ENCODE measurements at regions not wholly inside any gene's neighbourhood (a gene's known extent, or its start where the extent isn't known, plus 50 kb on each side); places are given as distances from the start of the nearest gene placed in this dataset.

DNA sequence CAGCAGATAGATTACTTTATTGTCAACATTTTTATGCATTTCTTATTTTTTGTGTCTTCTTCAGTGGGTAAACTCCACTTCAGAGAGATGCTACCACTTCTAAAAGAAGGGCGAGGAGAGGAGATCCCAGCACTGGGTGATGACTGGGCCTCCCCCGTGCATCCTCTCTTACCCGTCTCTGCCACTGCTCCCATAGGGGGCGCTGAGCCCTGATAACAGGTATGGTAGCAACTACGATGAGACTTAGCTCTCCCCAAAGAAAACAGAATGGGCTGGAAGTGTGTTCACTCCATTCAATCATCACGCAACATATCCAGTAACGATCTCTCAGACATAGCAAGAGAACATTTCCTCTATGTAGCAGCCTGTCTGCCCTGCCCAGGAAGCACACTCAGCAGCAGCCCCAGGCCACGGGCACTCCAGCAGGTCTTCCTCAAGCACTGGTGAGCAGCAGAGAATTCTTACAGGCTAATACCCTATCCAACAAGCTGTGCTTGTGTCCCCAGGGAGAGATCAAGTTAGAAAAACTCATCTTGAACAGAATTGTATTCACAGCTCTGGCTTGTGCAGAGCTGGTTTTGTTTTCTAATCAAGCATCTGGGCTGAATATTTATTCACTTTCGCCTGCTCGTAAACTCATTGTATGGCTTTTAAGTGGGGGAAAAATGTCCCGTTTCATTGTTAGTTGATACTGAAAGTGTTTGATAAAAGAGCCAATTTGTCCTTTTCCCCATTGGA, 533.1 kb upstream of the CDH4 start:
- TF ChIP-seq SPI1 (IDR thresholded peaks at IDR 0.05; ENCODE audit: borderline replicate concordance, low read depth): no peak
- TF ChIP-seq, protein P1, sequence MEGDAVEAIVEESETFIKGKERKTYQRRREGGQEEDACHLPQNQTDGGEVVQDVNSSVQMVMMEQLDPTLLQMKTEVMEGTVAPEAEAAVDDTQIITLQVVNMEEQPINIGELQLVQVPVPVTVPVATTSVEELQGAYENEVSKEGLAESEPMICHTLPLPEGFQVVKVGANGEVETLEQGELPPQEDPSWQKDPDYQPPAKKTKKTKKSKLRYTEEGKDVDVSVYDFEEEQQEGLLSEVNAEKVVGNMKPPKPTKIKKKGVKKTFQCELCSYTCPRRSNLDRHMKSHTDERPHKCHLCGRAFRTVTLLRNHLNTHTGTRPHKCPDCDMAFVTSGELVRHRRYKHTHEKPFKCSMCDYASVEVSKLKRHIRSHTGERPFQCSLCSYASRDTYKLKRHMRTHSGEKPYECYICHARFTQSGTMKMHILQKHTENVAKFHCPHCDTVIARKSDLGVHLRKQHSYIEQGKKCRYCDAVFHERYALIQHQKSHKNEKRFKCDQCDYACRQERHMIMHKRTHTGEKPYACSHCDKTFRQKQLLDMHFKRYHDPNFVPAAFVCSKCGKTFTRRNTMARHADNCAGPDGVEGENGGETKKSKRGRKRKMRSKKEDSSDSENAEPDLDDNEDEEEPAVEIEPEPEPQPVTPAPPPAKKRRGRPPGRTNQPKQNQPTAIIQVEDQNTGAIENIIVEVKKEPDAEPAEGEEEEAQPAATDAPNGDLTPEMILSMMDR (IDR thresholded peaks at IDR 0.05; ENCODE audit: insufficient read depth, low read length): no peak
- no peak for TF ChIP-seq GABPA (IDR thresholded peaks at IDR 0.05; ENCODE audit: low read depth)
- TF ChIP-seq POLR2AphosphoS5 (IDR thresholded peaks at IDR 0.05; ENCODE audit: low read depth): no peak
- TF ChIP-seq, protein P2, sequence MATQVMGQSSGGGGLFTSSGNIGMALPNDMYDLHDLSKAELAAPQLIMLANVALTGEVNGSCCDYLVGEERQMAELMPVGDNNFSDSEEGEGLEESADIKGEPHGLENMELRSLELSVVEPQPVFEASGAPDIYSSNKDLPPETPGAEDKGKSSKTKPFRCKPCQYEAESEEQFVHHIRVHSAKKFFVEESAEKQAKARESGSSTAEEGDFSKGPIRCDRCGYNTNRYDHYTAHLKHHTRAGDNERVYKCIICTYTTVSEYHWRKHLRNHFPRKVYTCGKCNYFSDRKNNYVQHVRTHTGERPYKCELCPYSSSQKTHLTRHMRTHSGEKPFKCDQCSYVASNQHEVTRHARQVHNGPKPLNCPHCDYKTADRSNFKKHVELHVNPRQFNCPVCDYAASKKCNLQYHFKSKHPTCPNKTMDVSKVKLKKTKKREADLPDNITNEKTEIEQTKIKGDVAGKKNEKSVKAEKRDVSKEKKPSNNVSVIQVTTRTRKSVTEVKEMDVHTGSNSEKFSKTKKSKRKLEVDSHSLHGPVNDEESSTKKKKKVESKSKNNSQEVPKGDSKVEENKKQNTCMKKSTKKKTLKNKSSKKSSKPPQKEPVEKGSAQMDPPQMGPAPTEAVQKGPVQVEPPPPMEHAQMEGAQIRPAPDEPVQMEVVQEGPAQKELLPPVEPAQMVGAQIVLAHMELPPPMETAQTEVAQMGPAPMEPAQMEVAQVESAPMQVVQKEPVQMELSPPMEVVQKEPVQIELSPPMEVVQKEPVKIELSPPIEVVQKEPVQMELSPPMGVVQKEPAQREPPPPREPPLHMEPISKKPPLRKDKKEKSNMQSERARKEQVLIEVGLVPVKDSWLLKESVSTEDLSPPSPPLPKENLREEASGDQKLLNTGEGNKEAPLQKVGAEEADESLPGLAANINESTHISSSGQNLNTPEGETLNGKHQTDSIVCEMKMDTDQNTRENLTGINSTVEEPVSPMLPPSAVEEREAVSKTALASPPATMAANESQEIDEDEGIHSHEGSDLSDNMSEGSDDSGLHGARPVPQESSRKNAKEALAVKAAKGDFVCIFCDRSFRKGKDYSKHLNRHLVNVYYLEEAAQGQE (IDR thresholded peaks at IDR 0.05; ENCODE audit: insufficient replicate concordance, low read depth): no peak
- Histone ChIP-seq H3K27ac (replicated peaks) (no peak overlapping the region), H3K27me3 (ENCODE audit: insufficient read depth, poor library complexity, severe bottlenecking) (no peaks in the 10 kb centered on the region), H3K4me3 (replicated peaks; ENCODE audit: insufficient read depth, low read length) (no peak overlapping the region)
- no peak for DNase-seq (ENCODE audit: low read depth in 1 of 2, low spot score in 1 of 2)

DNA sequence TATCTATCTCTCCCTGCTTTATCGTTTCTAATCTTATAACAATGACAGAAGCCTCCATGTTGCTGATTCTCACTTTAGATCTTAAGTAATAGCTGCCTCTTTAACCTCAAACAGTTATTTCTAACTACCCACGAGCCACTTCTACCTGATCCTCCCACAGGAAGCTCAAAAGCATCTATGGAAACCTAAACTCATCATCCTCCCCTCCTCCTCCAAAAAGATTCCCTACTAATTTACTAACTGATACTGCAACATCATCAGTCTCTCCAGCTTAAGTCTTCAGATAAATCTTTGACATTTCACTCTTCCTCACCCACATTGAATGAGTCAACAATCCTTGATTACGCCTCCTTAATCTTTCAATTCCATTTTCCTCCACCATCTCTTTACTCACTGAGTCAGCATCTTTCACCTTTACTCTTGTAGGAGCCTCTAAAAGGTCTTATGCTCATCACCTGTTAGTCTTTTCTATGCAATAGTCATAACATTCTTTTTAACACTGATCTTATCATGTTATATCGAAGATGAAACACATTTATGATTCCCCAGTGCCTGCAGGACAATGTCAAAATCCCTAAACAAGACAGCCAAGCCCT, 526.7 kb upstream of the CDH4 start:
- H3K27ac ChIP-seq (replicated peaks): no peak overlapping the region
- no peak overlapping the region for H3K4me3 ChIP-seq (replicated peaks; ENCODE audit: insufficient read depth, low read length)
- peaks cover 5% of the 10 kb centered on the region for H3K27me3 ChIP-seq (ENCODE audit: insufficient read depth, poor library complexity, severe bottlenecking)
- DNase-seq (ENCODE audit: low read depth in 1 of 2, low spot score in 1 of 2): no peak
- no peak for TF ChIP-seq GABPA (IDR thresholded peaks at IDR 0.05; ENCODE audit: low read depth)

DNA sequence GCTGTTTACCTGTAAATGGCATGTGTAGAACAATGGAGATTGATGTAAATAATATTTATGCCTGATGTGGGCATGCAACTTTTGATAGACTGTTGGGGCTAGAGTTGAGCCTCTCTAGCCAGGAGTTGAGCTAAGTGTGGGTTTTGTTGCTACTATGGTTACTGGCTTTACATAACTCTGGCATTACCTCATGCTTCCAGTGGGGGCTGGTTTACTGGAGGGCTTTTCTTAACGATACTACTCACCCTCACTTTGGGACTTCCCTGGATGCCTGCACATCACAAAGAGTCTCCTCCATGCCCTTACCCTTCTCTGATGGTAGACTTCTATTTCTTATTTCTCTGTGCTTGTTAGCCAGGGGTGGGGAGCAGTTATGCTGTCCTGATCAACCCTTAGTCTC, 524.6 kb upstream of the CDH4 start:
- no peak overlapping the region for H3K27ac ChIP-seq (replicated peaks)
- no peak for DNase-seq (ENCODE audit: low read depth in 1 of 2, low spot score in 1 of 2)
- TF ChIP-seq, protein P1 (IDR thresholded peaks at IDR 0.05; ENCODE audit: insufficient read depth, low read length): no peak
- no peak for TF ChIP-seq SPI1 (IDR thresholded peaks at IDR 0.05; ENCODE audit: borderline replicate concordance, low read depth)
- TF ChIP-seq, protein P2 (IDR thresholded peaks at IDR 0.05; ENCODE audit: insufficient replicate concordance, low read depth): no peak
- TF ChIP-seq POLR2AphosphoS5 (IDR thresholded peaks at IDR 0.05; ENCODE audit: low read depth): no peak
- H3K4me3 ChIP-seq (replicated peaks; ENCODE audit: insufficient read depth, low read length): no peak overlapping the region
- peaks cover 5% of the 10 kb centered on the region for H3K27me3 ChIP-seq (ENCODE audit: insufficient read depth, poor library complexity, severe bottlenecking)

DNA sequence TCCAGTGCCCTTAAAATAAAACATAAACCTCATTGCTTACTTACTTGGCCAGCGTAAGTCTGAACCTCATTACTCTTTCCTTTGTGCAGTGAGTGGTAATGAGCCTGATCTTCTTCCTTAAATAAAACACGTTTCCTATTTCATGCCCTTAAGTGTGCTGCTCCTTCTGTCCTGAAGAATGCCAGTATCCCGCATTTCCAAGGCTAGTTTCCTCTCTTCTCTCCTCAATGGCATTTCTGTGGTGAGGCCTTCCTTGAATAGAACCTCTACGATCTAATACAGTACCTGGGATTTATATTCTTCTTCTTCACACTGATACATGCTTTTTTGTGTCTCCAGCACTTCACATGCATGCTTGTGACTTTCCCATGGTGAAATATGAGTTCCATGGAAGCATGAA, 523.4 kb upstream of the CDH4 start:
- no peak for DNase-seq (ENCODE audit: low read depth in 1 of 2, low spot score in 1 of 2)
- Histone ChIP-seq H3K27ac (replicated peaks) (no peak overlapping the region), H3K27me3 (ENCODE audit: insufficient read depth, poor library complexity, severe bottlenecking) (peaks cover 5% of the 10 kb centered on the region), H3K4me3 (replicated peaks; ENCODE audit: insufficient read depth, low read length) (no peak overlapping the region)
- no peak for TF ChIP-seq GABPA (IDR thresholded peaks at IDR 0.05; ENCODE audit: low read depth)
- TF ChIP-seq, protein P1 (IDR thresholded peaks at IDR 0.05; ENCODE audit: insufficient read depth, low read length): no peak
- TF ChIP-seq, protein P2 (IDR thresholded peaks at IDR 0.05; ENCODE audit: insufficient replicate concordance, low read depth): no peak
- TF ChIP-seq POLR2AphosphoS5 (IDR thresholded peaks at IDR 0.05; ENCODE audit: low read depth): no peak
- TF ChIP-seq SPI1 (IDR thresholded peaks at IDR 0.05; ENCODE audit: borderline replicate concordance, low read depth): no peak

Measured in HL-60 (cell line).